Keratinocyte (primary cell): ENCODE measurements at regions not wholly inside any gene's neighbourhood (a gene's known extent, or its start where the extent isn't known, plus 50 kb on each side); places are given as distances from the start of the nearest gene placed in this dataset.

ENCODE experiments used
- EZH2 ChIP-seq: IDR thresholded peaks from one replicate; pipeline ENCODE4 v1.6.1; 2012; ENCODE audit warnings: inconsistent platforms, mild to moderate bottlenecking, low read length, moderate library complexity
- TF ChIP-seq, protein P1 (sequence below), 3 experiments: IDR thresholded peaks in 1 of 3; conservative IDR thresholded peaks in 1 of 3; optimal IDR thresholded peaks in 1 of 3; 2 replicates in 2 of 3; 3 replicates in 1 of 3; pipeline versions ENCODE3 to v1.5.1; 2011; ENCODE audit warnings: low read length in 3 of 3, mild to moderate bottlenecking in 3 of 3, moderate library complexity in 2 of 3, control low read depth in 1 of 3, inconsistent platforms in 1 of 3; ENCODE audit not compliant: insufficient read depth in 2 of 3; ENCODE audit errors: extremely low read depth in 1 of 3

DNA sequence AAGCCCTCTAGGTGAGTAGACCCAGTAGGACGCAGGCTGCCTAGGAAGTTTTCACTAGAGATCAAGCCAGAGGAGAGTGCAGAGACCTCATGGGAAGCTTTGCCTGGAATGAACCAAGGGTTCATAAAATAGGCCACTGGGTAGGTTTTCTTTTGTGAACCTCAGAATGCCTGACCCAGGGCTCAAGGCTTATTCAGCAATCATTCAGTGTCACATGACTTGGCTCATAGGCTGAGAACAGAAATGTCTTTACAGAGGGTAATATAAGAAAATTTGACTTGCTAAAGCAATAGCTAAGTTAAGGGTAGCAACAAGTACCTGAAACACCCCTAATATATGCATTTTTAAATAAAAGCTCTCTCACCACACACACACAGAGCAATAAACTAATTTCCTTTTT is 132.6 kb downstream of the RAB38 start:
- TF ChIP-seq EZH2, result no peak
- TF ChIP-seq, protein P1, sequence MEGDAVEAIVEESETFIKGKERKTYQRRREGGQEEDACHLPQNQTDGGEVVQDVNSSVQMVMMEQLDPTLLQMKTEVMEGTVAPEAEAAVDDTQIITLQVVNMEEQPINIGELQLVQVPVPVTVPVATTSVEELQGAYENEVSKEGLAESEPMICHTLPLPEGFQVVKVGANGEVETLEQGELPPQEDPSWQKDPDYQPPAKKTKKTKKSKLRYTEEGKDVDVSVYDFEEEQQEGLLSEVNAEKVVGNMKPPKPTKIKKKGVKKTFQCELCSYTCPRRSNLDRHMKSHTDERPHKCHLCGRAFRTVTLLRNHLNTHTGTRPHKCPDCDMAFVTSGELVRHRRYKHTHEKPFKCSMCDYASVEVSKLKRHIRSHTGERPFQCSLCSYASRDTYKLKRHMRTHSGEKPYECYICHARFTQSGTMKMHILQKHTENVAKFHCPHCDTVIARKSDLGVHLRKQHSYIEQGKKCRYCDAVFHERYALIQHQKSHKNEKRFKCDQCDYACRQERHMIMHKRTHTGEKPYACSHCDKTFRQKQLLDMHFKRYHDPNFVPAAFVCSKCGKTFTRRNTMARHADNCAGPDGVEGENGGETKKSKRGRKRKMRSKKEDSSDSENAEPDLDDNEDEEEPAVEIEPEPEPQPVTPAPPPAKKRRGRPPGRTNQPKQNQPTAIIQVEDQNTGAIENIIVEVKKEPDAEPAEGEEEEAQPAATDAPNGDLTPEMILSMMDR (optimal IDR thresholded peaks at IDR 0.05 in 1 of 3, IDR thresholded peaks at IDR 0.05 in 1 of 3, conservative IDR thresholded peaks at IDR 0.05 in 1 of 3; ENCODE audit: extremely low read depth in 1 of 3, insufficient read depth in 2 of 3, low read length in 3 of 3), result no peak
